ENCODE measurements at regions not wholly inside any gene's neighbourhood (a gene's known extent, or its start where the extent isn't known, plus 50 kb on each side); places are given as distances from the start of the nearest gene placed in this dataset.

DNA sequence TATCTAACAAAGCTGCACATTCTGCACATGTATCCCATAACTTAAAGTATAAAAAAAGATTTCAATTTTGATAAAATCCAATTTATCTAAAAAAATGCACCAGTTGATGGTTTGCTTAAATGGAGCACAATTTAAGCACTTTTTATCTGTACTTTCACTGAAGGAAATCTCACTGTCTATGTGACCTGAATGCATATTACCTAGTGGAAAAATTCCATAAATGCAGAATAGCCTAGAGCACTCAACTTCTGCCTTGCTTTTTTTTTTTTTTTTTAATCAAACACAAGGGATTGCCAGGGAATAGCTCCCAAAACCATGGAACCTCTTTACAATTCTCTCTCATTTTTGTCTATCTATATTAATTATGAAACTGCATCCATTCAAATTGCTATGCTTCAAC is 80.4 kb downstream of the RFPL4B start:
- TF ChIP-seq EZH2 (optimal IDR thresholded peaks at IDR 0.05; ENCODE audit: low read depth, low read length) (no peak), EZH2phosphoT487 (IDR thresholded peaks at IDR 0.05; ENCODE audit: low read length) (no peak)
- TF ChIP-seq, protein P1, sequence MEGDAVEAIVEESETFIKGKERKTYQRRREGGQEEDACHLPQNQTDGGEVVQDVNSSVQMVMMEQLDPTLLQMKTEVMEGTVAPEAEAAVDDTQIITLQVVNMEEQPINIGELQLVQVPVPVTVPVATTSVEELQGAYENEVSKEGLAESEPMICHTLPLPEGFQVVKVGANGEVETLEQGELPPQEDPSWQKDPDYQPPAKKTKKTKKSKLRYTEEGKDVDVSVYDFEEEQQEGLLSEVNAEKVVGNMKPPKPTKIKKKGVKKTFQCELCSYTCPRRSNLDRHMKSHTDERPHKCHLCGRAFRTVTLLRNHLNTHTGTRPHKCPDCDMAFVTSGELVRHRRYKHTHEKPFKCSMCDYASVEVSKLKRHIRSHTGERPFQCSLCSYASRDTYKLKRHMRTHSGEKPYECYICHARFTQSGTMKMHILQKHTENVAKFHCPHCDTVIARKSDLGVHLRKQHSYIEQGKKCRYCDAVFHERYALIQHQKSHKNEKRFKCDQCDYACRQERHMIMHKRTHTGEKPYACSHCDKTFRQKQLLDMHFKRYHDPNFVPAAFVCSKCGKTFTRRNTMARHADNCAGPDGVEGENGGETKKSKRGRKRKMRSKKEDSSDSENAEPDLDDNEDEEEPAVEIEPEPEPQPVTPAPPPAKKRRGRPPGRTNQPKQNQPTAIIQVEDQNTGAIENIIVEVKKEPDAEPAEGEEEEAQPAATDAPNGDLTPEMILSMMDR (IDR thresholded peaks at IDR 0.05; ENCODE audit: low read length): no peak
- no peak overlapping the region for H3K9ac ChIP-seq (ENCODE audit: low read length)
- no peak overlapping the region for H2AFZ ChIP-seq (ENCODE audit: low read length)
- no peaks in the 10 kb centered on the region for H3K27me3 ChIP-seq (replicated peaks; ENCODE audit: insufficient read depth, low read length)
- no peaks in the 10 kb centered on the region for H4K20me1 ChIP-seq (ENCODE audit: insufficient read depth, low read length)
- H3K36me3 ChIP-seq (replicated peaks; ENCODE audit: insufficient read depth, low read length): no peaks in the 10 kb centered on the region
- no peak overlapping the region for H3K27ac ChIP-seq (ENCODE audit: low read length)
- DNase-seq: no peak
- no peaks in the 10 kb centered on the region for H3K9me3 ChIP-seq (replicated peaks; ENCODE audit: insufficient read depth, low read length)
- H3K79me2 ChIP-seq (ENCODE audit: low read length): no peaks in the 10 kb centered on the region
- no peaks in the 10 kb centered on the region for H3F3A ChIP-seq (ENCODE audit: insufficient read depth, low read length)
- H3K9me2 ChIP-seq (replicated peaks; ENCODE audit: insufficient read depth, low read length): no peaks in the 10 kb centered on the region
- no peaks in the 10 kb centered on the region for H3K4me1 ChIP-seq (ENCODE audit: low read length)
- H3K4me2 ChIP-seq (ENCODE audit: low read depth, low read length): no peak overlapping the region
- H3K4me3 ChIP-seq (ENCODE audit: low read length): no peak overlapping the region

DNA sequence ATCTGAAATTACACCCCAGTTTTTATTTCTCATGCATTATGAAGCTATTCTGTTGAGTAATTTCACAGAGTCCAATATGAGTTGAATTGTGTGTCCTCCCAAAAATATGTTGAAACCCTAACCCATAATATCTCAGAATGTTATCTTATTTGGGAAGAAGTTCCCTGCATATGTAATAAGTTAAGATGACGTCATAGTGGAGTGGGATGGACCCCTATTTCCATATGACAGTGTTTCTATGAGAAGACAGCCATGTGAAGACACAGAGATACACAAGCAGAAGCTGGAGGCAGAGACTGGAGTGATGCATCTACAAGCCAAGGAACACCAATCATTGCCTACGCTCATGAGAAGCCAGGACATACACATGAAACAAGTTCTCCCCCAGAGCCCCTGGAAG is 81.3 kb downstream of the RFPL4B start:
- no peak for DNase-seq
- Histone ChIP-seq H3K4me2 (ENCODE audit: low read depth, low read length) (no peak overlapping the region), H3K9ac (ENCODE audit: low read length) (no peak overlapping the region), H3K4me1 (ENCODE audit: low read length) (no peaks in the 10 kb centered on the region), H3K79me2 (ENCODE audit: low read length) (no peaks in the 10 kb centered on the region), H3K27me3 (replicated peaks; ENCODE audit: insufficient read depth, low read length) (no peaks in the 10 kb centered on the region), H3F3A (ENCODE audit: insufficient read depth, low read length) (no peaks in the 10 kb centered on the region), H3K9me2 (replicated peaks; ENCODE audit: insufficient read depth, low read length) (no peaks in the 10 kb centered on the region), H3K4me3 (ENCODE audit: low read length) (no peak overlapping the region), H3K27ac (ENCODE audit: low read length) (no peak overlapping the region), H3K9me3 (replicated peaks; ENCODE audit: insufficient read depth, low read length) (no peaks in the 10 kb centered on the region), H3K36me3 (replicated peaks; ENCODE audit: insufficient read depth, low read length) (no peaks in the 10 kb centered on the region), H4K20me1 (ENCODE audit: insufficient read depth, low read length) (no peaks in the 10 kb centered on the region), H2AFZ (ENCODE audit: low read length) (no peak overlapping the region)
- TF ChIP-seq, protein P1 (IDR thresholded peaks at IDR 0.05; ENCODE audit: low read length): no peak
- TF ChIP-seq EZH2 (optimal IDR thresholded peaks at IDR 0.05; ENCODE audit: low read depth, low read length) (no peak), EZH2phosphoT487 (IDR thresholded peaks at IDR 0.05; ENCODE audit: low read length) (no peak)

DNA sequence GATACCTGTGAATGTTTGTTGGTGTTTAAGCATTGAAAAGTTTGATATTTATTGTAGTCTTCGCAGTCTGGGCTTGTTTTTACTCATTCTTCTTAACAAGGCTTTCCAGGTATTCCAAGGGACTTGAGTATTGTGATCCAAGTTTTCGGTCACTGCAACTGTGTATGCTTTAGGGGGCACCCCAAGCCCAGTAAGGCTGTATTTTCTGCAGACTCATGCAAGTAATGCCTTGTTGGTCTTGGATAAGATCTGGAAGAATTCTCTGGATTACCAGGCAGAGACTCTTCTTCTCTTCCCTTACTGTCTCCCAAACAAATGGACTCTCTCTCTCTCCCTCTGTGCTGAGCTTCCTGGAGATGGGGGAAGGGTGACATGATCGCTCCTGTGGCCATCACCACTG is 82.1 kb downstream of the RFPL4B start:
- no peak for DNase-seq
- no peaks in the 10 kb centered on the region for H3K9me3 ChIP-seq (replicated peaks; ENCODE audit: insufficient read depth, low read length)
- TF ChIP-seq EZH2phosphoT487 (IDR thresholded peaks at IDR 0.05; ENCODE audit: low read length): no peak
- TF ChIP-seq EZH2 (optimal IDR thresholded peaks at IDR 0.05; ENCODE audit: low read depth, low read length): no peak
- TF ChIP-seq, protein P1 (IDR thresholded peaks at IDR 0.05; ENCODE audit: low read length): no peak
- no peaks in the 10 kb centered on the region for H3K27me3 ChIP-seq (replicated peaks; ENCODE audit: insufficient read depth, low read length)
- no peaks in the 10 kb centered on the region for H3F3A ChIP-seq (ENCODE audit: insufficient read depth, low read length)
- no peak overlapping the region for H3K27ac ChIP-seq (ENCODE audit: low read length)
- H3K79me2 ChIP-seq (ENCODE audit: low read length): no peaks in the 10 kb centered on the region
- no peak overlapping the region for H3K4me3 ChIP-seq (ENCODE audit: low read length)
- no peaks in the 10 kb centered on the region for H3K4me1 ChIP-seq (ENCODE audit: low read length)
- H3K9me2 ChIP-seq (replicated peaks; ENCODE audit: insufficient read depth, low read length): no peaks in the 10 kb centered on the region
- H2AFZ ChIP-seq (ENCODE audit: low read length): no peak overlapping the region
- H3K4me2 ChIP-seq (ENCODE audit: low read depth, low read length): no peak overlapping the region
- no peaks in the 10 kb centered on the region for H4K20me1 ChIP-seq (ENCODE audit: insufficient read depth, low read length)
- no peaks in the 10 kb centered on the region for H3K36me3 ChIP-seq (replicated peaks; ENCODE audit: insufficient read depth, low read length)
- H3K9ac ChIP-seq (ENCODE audit: low read length): no peak overlapping the region

All from MM.1S (cell line).